DMS79 (cell line): ENCODE measurements at regions not wholly inside any gene's neighbourhood (a gene's known extent, or its start where the extent isn't known, plus 50 kb on each side); places are given as distances from the start of the nearest gene placed in this dataset.

Source experiments
- DNase-seq: peaks from one replicate; lab custom pipeline; 2025; lab: John Stamatoyannopoulos, UW

- DNase-seq, result no peak
These were observed 346.8 kb downstream of the STK39 start for GRCh38 chr2:167900435-167901114.

- no peak for DNase-seq
These were observed 349.1 kb downstream of the STK39 start for GRCh38 chr2:167898340-167898739.

- no peak for DNase-seq
These were observed 355.6 kb downstream of the STK39 start for GRCh38 chr2:167891841-167892240.

- peak; percentile 68 for DNase-seq
These were observed 356.7 kb downstream of the STK39 start for GRCh38 chr2:167890739-167891138.

GRCh38 chr2:167880415-167880814 lies 367.0 kb downstream of the STK39 start:
- no peak for DNase-seq

GRCh38 chr2:167875529-167875928 lies 371.9 kb downstream of the STK39 start:
- no peak for DNase-seq

- DNase-seq, result no peak
These were observed 372.6 kb downstream of the STK39 start for GRCh38 chr2:167874812-167875211.

- DNase-seq, result no peak
These were observed 376.1 kb downstream of the STK39 start for GRCh38 chr2:167871286-167871685.

- no peak for DNase-seq
These were observed 378.2 kb downstream of the STK39 start for GRCh38 chr2:167869200-167869599.

- DNase-seq, result no peak
These were observed 384.0 kb downstream of the STK39 start for GRCh38 chr2:167863377-167863776.

- DNase-seq, result no peak
These were observed 384.6 kb downstream of the STK39 start for GRCh38 chr2:167862782-167863181.

GRCh38 chr2:167862296-167862695 lies 385.1 kb downstream of the STK39 start:
- no peak for DNase-seq

GRCh38 chr2:167861574-167862193 lies 385.7 kb downstream of the STK39 start:
- no peak for DNase-seq

GRCh38 chr2:167860082-167860481 lies 387.3 kb downstream of the STK39 start:
- no peak for DNase-seq

- DNase-seq, result no peak
These were observed 387.7 kb downstream of the STK39 start for GRCh38 chr2:167859676-167860075.

- no peak for DNase-seq
These were observed 389.3 kb downstream of the STK39 start for GRCh38 chr2:167858086-167858485.

GRCh38 chr2:167857416-167857815 lies 390.0 kb downstream of the STK39 start:
- DNase-seq, result no peak

GRCh38 chr2:167856190-167856589 lies 391.2 kb downstream of the STK39 start:
- DNase-seq, result no peak

GRCh38 chr2:167855211-167855610 lies 392.2 kb downstream of the STK39 start:
- no peak for DNase-seq

GRCh38 chr2:167853717-167854116 lies 393.7 kb downstream of the STK39 start:
- DNase-seq, result no peak

GRCh38 chr2:167851876-167852275 lies 395.5 kb downstream of the STK39 start:
- DNase-seq, result no peak

GRCh38 chr2:167851323-167851860 lies 396.0 kb downstream of the STK39 start:
- DNase-seq, result no peak

- no peak for DNase-seq
These were observed 402.5 kb downstream of the STK39 start for GRCh38 chr2:167844714-167845530.
